H9 (cell line): ENCODE measurements at regions not wholly inside any gene's neighbourhood (a gene's known extent, or its start where the extent isn't known, plus 50 kb on each side); places are given as distances from the start of the nearest gene placed in this dataset.

Experiments used
- DNase-seq: peaks from one replicate; pipeline ENCODE4 v3.0.0-alpha.2; 2017
- H2AFZ ChIP-seq: one replicate; pipeline ENCODE4 v1.6.1; 2013; ENCODE audit warnings: mild to moderate bottlenecking, low read length, control low read depth, moderate library complexity
- H2AK5ac ChIP-seq: 2 replicates; pipeline ENCODE4 v1.6.1; 2013; ENCODE audit warnings: low read length, control low read depth, mixed read lengths; ENCODE audit not compliant: insufficient read length
- H2BK120ac ChIP-seq: one replicate; pipeline ENCODE4 v1.6.1; 2013; ENCODE audit warnings: low read depth, mild to moderate bottlenecking, low read length, control low read depth, inconsistent platforms; ENCODE audit not compliant: poor library complexity, severe bottlenecking
- H2BK12ac ChIP-seq: 2 replicates; pipeline ENCODE4 v1.6.1; 2013; ENCODE audit warnings: low read length, control low read depth, mixed read lengths, low read depth; ENCODE audit not compliant: insufficient read length
- H2BK15ac ChIP-seq: 2 replicates; pipeline ENCODE4 v1.6.1; 2013; ENCODE audit warnings: low read depth, low read length, control low read depth
- H2BK20ac ChIP-seq: one replicate; pipeline ENCODE4 v1.6.1; 2013; ENCODE audit warnings: low read depth, mild to moderate bottlenecking, low read length, control low read depth, inconsistent platforms; ENCODE audit not compliant: poor library complexity, severe bottlenecking
- H2BK5ac ChIP-seq: 2 replicates; pipeline ENCODE4 v1.6.1; 2013; ENCODE audit warnings: low read length, control low read depth, mixed read lengths; ENCODE audit not compliant: insufficient read length
- H3K14ac ChIP-seq: 2 replicates; pipeline ENCODE4 v1.6.1; 2013; ENCODE audit warnings: low read length, control low read depth; ENCODE audit not compliant: insufficient read depth
- H3K18ac ChIP-seq: 2 replicates; pipeline ENCODE4 v1.6.1; 2013; ENCODE audit warnings: low read depth, mild to moderate bottlenecking, mixed read lengths, low read length, control low read depth; ENCODE audit not compliant: insufficient read length
- H3K23ac ChIP-seq: 2 replicates; pipeline ENCODE4 v1.6.1; 2013; ENCODE audit warnings: low read length, control low read depth, mixed read lengths, low read depth; ENCODE audit not compliant: insufficient read length
- H3K23me2 ChIP-seq: 2 replicates; pipeline ENCODE4 v1.6.1; 2013; ENCODE audit warnings: low read depth, mild to moderate bottlenecking, mixed read lengths, low read length, control low read depth; ENCODE audit not compliant: insufficient read length, poor library complexity, severe bottlenecking
- H3K27ac ChIP-seq: 2 replicates; pipeline ENCODE4 v1.5.1; 2013; ENCODE audit warnings: low read length, control low read depth, mixed read lengths, low read depth; ENCODE audit not compliant: insufficient read length
- H3K27me3 ChIP-seq: 2 replicates; pipeline ENCODE4 v1.6.1; 2013; ENCODE audit warnings: low read length, control low read depth, inconsistent platforms; ENCODE audit not compliant: insufficient read depth
- H3K4ac ChIP-seq: 2 replicates; pipeline ENCODE4 v1.6.1; 2013; ENCODE audit warnings: low read depth, mild to moderate bottlenecking, control low read depth, inconsistent platforms, low read length, moderate library complexity
- H3K4me1 ChIP-seq: 2 replicates; pipeline ENCODE4 v1.6.1; 2013; ENCODE audit warnings: low read length, control low read depth, inconsistent platforms; ENCODE audit not compliant: insufficient read depth
- H3K4me2 ChIP-seq: 2 replicates; pipeline ENCODE4 v1.6.1; 2013; ENCODE audit warnings: low read length, control low read depth, mixed read lengths; ENCODE audit not compliant: insufficient read length, insufficient read depth
- H3K56ac ChIP-seq: 2 replicates; pipeline ENCODE4 v1.6.1; 2013; ENCODE audit warnings: low read depth, mild to moderate bottlenecking, mixed read lengths, low read length, control low read depth; ENCODE audit not compliant: insufficient read length
- H3K79me1 ChIP-seq: 2 replicates; pipeline ENCODE4 v1.6.1; 2013; ENCODE audit warnings: low read depth, mild to moderate bottlenecking, moderate library complexity, low read length, control low read depth, inconsistent platforms; ENCODE audit not compliant: insufficient read depth, poor library complexity, severe bottlenecking
- H3K79me2 ChIP-seq: 2 replicates; pipeline ENCODE4 v1.6.1; 2013; ENCODE audit warnings: low read length, control low read depth, inconsistent platforms; ENCODE audit not compliant: insufficient read depth
- H3K9ac ChIP-seq: 2 replicates; pipeline ENCODE4 v1.6.1; 2013; ENCODE audit warnings: low read length, control low read depth, mixed read lengths; ENCODE audit not compliant: insufficient read length; ENCODE audit errors: extremely low read depth
- H3K9me3 ChIP-seq: one replicate; pipeline ENCODE4 v1.6.1; 2013; ENCODE audit warnings: low read depth, low read length, inconsistent platforms; ENCODE audit not compliant: control insufficient read depth
- H3T11ph ChIP-seq: one replicate; pipeline ENCODE4 v1.6.1; 2013; ENCODE audit warnings: mild to moderate bottlenecking, low read length, control low read depth, inconsistent platforms
- H4K20me1 ChIP-seq: one replicate; pipeline ENCODE4 v1.6.1; 2013; ENCODE audit not compliant: control insufficient read depth, insufficient read length, insufficient read depth
- H4K5ac ChIP-seq: 2 replicates; pipeline ENCODE4 v1.6.1; 2013; ENCODE audit warnings: low read depth, mild to moderate bottlenecking, mixed read lengths, low read length, control low read depth; ENCODE audit not compliant: insufficient read length
- H4K8ac ChIP-seq: replicated peaks from 2 replicates; pipeline ENCODE4 v1.6.1; 2013; ENCODE audit warnings: low read length, control low read depth, mixed read lengths, low read depth; ENCODE audit not compliant: insufficient read length
- H4K91ac ChIP-seq: 2 replicates; pipeline ENCODE4 v1.6.1; 2013; ENCODE audit warnings: low read depth, mild to moderate bottlenecking, moderate library complexity, mixed read lengths, low read length, control low read depth; ENCODE audit not compliant: insufficient read length
- H3K27ac Mint-ChIP-seq, 3 experiments: 2 replicates in 2 of 3; 3 replicates in 1 of 3; pipeline ENCODE4 v1.8.0; 2020 to 2021; ENCODE audit warnings: mixed read lengths in 3 of 3, mild to moderate bottlenecking in 1 of 3, moderate library complexity in 1 of 3
- H3K27me3 Mint-ChIP-seq: 2 replicates; pipeline ENCODE4 v1.8.0; 2021; ENCODE audit warnings: low read depth, mild to moderate bottlenecking, moderate library complexity, mixed read lengths
- H3K36me3 Mint-ChIP-seq, 3 experiments: 2 replicates in 2 of 3; 3 replicates in 1 of 3; pipeline ENCODE4 v1.8.0; 2020 to 2021; ENCODE audit warnings: low read depth in 3 of 3, mixed read lengths in 3 of 3; ENCODE audit not compliant: insufficient read depth in 1 of 3
- H3K4me1 Mint-ChIP-seq, 2 experiments: 2 replicates each; pipeline ENCODE4 v1.8.0; 2020; ENCODE audit warnings: mixed read lengths in 2 of 2
- H3K4me3 Mint-ChIP-seq, 2 experiments: 2 replicates in 1 of 2; 3 replicates in 1 of 2; pipeline ENCODE4 v1.8.0; 2020 to 2021; ENCODE audit warnings: mild to moderate bottlenecking in 2 of 2, mixed read lengths in 2 of 2, moderate library complexity in 1 of 2
- H3K9me3 Mint-ChIP-seq, 2 experiments: 2 replicates in 1 of 2; 3 replicates in 1 of 2; pipeline ENCODE4 v1.8.0; 2020; ENCODE audit warnings: mild to moderate bottlenecking in 2 of 2, mixed read lengths in 2 of 2, moderate library complexity in 1 of 2
- CTCF ChIP-seq: fragments of 200-600 bp; sonication (generic); conservative IDR thresholded peaks from 3 replicates; pipeline ENCODE4 v1.8.0; 2021; ENCODE audit warnings: antibody characterized with exemption, mild to moderate bottlenecking
- WGBS: extraction: QIAGEN DNeasy Blood & Tissue Kit; methylation state at CpG from one replicate; pipeline ENCODE4 v1.1.7; 2013; ENCODE audit warnings: missing lambda C conversion rate, low lambda C conversion rate, mixed read lengths; ENCODE audit not compliant: insufficient read length; ENCODE audit errors: extremely low coverage; 5-methylcytosine and 5-hydroxymethylcytosine counted together

- no peak overlapping the region for H3K27ac ChIP-seq
- peaks cover 3% of the 10 kb centered on the region for H3K4me1 ChIP-seq
- H3K9me3 Mint-ChIP-seq, result peaks cover under 1 to 2% of the 10 kb centered on the region in 2 experiments
- H3K9ac ChIP-seq, result no peak overlapping the region
- peaks cover 0 to under 1% (median 0%) of the 10 kb centered on the region in 3 experiments; a peak in 1 of 7 replicates for H3K36me3 Mint-ChIP-seq
- H3K23ac ChIP-seq, result no peak overlapping the region
- H2AFZ ChIP-seq, result no peak overlapping the region
- no peak overlapping the region for H2BK120ac ChIP-seq
- H3K79me1 ChIP-seq, result no peaks in the 10 kb centered on the region
- H3K56ac ChIP-seq, result no peak overlapping the region
- H2BK12ac ChIP-seq, result no peak overlapping the region
- peaks cover 9% of the 10 kb centered on the region for H3K27me3 Mint-ChIP-seq
- no peak overlapping the region for H4K5ac ChIP-seq
- no peak overlapping the region for H3K18ac ChIP-seq
- no peaks in the 10 kb centered on the region for H3K27me3 ChIP-seq
- no peak overlapping the region for H4K8ac ChIP-seq
- TF ChIP-seq CTCF, result no peak
- no peak overlapping the region for H3K14ac ChIP-seq
- H3K27ac Mint-ChIP-seq, result no peak overlapping the region
- no peak overlapping the region for H2BK20ac ChIP-seq
- H3K4ac ChIP-seq, result no peak overlapping the region
- no peak overlapping the region for H2AK5ac ChIP-seq
- no peak overlapping the region for H4K91ac ChIP-seq
- peaks cover 20 to 31% of the 10 kb centered on the region in 2 experiments for H3K4me1 Mint-ChIP-seq
- H3K9me3 ChIP-seq, result peaks cover under 1% of the 10 kb centered on the region
- no CpG with 5 or more reads among the region's 7 CpGs for WGBS
- no peak for DNase-seq
- H2BK15ac ChIP-seq, result no peak overlapping the region
- no peak overlapping the region for H2BK5ac ChIP-seq
- H4K20me1 ChIP-seq, result no peaks in the 10 kb centered on the region
- no peaks in the 10 kb centered on the region for H3K79me2 ChIP-seq
- no peak overlapping the region for H3K4me3 Mint-ChIP-seq
- H3K4me2 ChIP-seq, result no peak overlapping the region
- H3T11ph ChIP-seq, result no peak overlapping the region
- no peaks in the 10 kb centered on the region for H3K23me2 ChIP-seq
Observed at GRCh38 chr1:201707027-201707426, 121.9 kb upstream of the IPO9 start.
